ENCODE measurements at regions not wholly inside any gene's neighbourhood (a gene's known extent, or its start where the extent isn't known, plus 50 kb on each side); places are given as distances from the start of the nearest gene placed in this dataset.

DNA sequence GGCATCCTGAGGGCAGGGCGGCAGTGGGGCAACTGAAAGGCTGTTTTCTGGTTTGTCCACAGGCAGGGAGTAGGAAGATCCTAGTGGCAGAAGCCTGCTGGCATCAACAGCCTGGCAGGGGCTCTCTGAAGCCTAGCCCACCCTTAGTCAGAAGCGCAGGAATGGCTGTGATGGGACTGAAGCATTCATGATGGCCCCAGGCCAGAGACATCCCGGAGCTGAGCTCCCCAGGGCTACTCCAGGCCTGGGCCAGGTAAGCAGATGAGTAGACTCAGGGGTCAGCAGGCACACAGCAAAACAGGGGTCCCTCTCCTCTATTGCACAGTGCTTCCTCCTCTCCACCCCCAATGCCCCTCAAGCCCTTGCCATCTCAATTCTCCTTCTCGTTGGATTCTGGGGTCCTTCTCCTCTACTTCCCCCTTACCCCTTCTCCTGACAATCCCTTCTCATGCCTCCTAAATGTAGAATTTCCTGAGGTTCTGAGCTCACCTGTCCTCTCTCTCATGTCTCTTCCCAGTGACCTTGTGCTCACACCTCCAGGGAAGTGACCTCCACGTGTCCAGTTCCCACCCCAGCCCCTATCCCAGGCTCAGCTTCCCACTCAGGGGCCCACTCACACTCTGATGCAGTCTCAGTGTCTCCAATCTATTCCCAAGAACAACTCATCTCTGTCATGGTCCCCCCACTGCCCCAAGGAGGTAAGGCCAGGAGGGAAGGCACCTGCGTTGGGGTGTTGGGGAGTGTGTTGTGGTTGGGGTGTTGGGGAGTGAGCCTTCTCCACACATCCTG lies 158.7 kb upstream of the ZNF507 start:
- TF ChIP-seq CTCF (IDR thresholded peaks at IDR 0.05) (no peak), POLR2AphosphoS5 (IDR thresholded peaks at IDR 0.05) (no peak), POLR2A (IDR thresholded peaks at IDR 0.05) (no peak)
